Upper lobe of left lung (tissue), 6 donors: ENCODE measurements at regions not wholly inside any gene's neighbourhood (a gene's known extent, or its start where the extent isn't known, plus 50 kb on each side); places are given as distances from the start of the nearest gene placed in this dataset.
"Not testable (repeated sequence)": the region's sequence is repeated elsewhere in the genome, so short reads cannot be mapped to it uniquely, and the experiment has no call there.

Source experiments
- ATAC-seq, 2 donors: fragments of 200-7000 bp; cut with Tn5 transposase; one replicate each; pipeline ENCODE4 v1.9.1; 2022; ENCODE audit warnings: mild to moderate bottlenecking in 2 of 2, moderate library complexity in 2 of 2; ENCODE audit not compliant: low FRiP score in 2 of 2
- DNase-seq, 2 donors: peaks; one replicate each; pipeline ENCODE4 v3.0.0-alpha.2; 2019 to 2020
- H3K27ac ChIP-seq, 4 donors: fragments of 200-600 bp; sonication (generic); one replicate each; pipeline ENCODE4 v1.5.1; 2016 to 2019
- H3K27me3 ChIP-seq, 4 donors: fragments of 200-600 bp; sonication (generic); one replicate each; pipeline ENCODE4 v1.5.1; 2017 to 2019
- H3K36me3 ChIP-seq, 4 donors: fragments of 200-600 bp; sonication (generic); one replicate each; pipeline ENCODE4 v1.5.1; 2016 to 2019
- H3K4me1 ChIP-seq, 4 donors: fragments of 200-600 bp; sonication (generic); one replicate each; pipeline ENCODE4 v1.5.1; 2018 to 2019
- H3K4me3 ChIP-seq, 4 donors: fragments of 200-600 bp; sonication (generic); one replicate each; pipeline ENCODE4 v1.5.1; 2017 to 2019; ENCODE audit warnings: mild to moderate bottlenecking in 2 of 4, moderate library complexity in 1 of 4
- H3K9me3 ChIP-seq, 4 donors: fragments of 200-600 bp; sonication (generic); one replicate each; pipeline ENCODE4 v1.5.1; 2018 to 2019
- EP300 ChIP-seq, 4 donors: sonication (generic); formaldehyde crosslinking; IDR thresholded peaks; one replicate each; pipeline ENCODE4 v1.5.1; 2017; ENCODE audit warnings: antibody characterized with exemption in 4 of 4, control low read depth in 2 of 4
- POLR2A ChIP-seq, 4 donors: fragments of 450-650 bp; IDR thresholded peaks; one replicate each; pipeline ENCODE4 v1.5.1; 2016 to 2017; ENCODE audit warnings: antibody characterized with exemption in 4 of 4, mild to moderate bottlenecking in 2 of 4
- POLR2AphosphoS5 ChIP-seq, 2 donors: sonication (generic); formaldehyde crosslinking; IDR thresholded peaks; one replicate each; pipeline ENCODE4 v1.5.1; 2017; ENCODE audit warnings: antibody characterized with exemption in 2 of 2
- WGBS, 2 donors: methylation state at CpG; one replicate each; pipeline ENCODE4 v1.1.5; 2017 to 2018; 5-methylcytosine and 5-hydroxymethylcytosine counted together
- TF ChIP-seq, protein P1 (sequence below), 6 experiments: fragments of 450-650 bp in 4 of 6; fragments of 200-600 bp in 2 of 6; sonication (generic) in 2 of 6; IDR thresholded peaks; one replicate each; pipeline ENCODE4 v1.5.1; 2016 to 2019; ENCODE audit warnings: antibody characterized with exemption in 6 of 6
- donor health status: DM: no; HTN: no; CAD: no; lungs with moderate emphysema.
- donor health status: DM: no; HTN: yes; CAD: no; lungs with severe emphysema.

DNA sequence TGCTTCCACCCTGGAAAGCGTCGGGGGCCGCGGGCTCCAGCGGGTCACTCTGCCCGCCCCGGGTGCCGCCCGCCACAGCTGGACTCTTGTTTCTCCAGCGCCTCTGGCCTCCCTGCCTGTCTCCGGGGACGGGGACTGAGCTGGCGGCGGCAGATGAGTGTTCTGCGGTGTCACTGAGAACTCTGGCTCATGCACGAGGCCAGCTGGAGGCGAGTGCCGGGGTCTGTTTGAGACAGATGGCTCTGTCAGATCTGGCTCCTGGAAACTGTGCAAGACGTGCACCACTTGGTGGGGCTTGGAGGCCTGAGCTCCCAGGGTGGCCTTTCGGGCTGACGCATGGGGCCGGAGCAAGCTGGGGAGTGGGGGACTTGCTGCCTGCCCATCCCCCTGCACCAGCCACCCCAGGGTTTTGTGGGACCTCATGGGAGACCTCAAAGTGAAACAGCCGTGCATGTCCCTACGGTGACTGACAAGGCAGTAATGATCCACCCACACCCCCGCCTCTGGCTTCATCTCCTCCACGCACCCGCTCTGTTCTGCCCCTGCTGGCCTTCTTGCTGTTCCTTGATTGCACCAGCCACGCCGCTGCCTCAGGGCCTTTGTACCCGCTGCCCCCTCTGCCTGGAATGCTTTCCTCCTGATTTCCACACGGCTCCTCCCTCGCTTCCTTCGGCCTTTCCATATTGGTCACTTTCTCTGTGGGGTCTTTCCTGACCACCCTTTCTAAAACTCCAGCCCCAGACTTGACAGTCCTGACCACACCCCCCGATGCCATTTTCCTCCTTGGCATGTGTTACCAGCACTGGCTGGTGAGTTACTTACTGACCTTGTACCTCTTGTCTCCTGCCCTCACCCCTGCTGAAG lies 174.9 kb upstream of the CIBAR2 start:
- Histone ChIP-seq H3K36me3 (no peaks in the 10 kb centered on the region), H3K4me3 (no peak overlapping the region), H3K27ac (peak overlapping the region; percentile 24 to 68 (median 46)), H3K9me3 (no peaks in the 10 kb centered on the region), H3K4me1 (peaks cover 0 to 12% (median 5%) of the 10 kb centered on the region in 4 donors), H3K27me3 (no peaks in the 10 kb centered on the region)
- no peak for TF ChIP-seq EP300 (IDR thresholded peaks at IDR 0.05)
- peak in 1 of 2 donors; percentile 72 for TF ChIP-seq POLR2AphosphoS5 (IDR thresholded peaks at IDR 0.05)
- DNase-seq (peak; percentile 36 to 88), ATAC-seq (peak; percentile 3 to 21)
- 84 to 87% methylated on average over 14 to 31 of the region's 34 CpGs for whole genome bisulfite sequencing, 2 donors

DNA sequence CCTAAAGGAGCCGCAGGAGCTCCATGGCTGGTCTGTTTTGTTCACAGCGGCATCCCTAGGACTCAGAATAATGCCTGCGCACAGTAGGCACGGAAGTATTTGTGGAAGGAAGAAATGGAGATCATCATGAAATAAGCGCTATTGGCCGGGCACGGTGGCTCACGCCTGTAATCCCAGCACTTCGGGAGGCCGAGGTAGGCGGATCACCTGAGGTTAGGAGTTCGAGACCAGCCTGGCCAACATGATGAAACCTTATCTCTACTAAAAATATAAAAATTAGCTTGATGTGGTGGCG lies 175.5 kb upstream of the CIBAR2 start:
- H3K4me1 ChIP-seq, result peaks cover 0 to 12% (median 5%) of the 10 kb centered on the region in 4 donors
- 95 to 97% methylated on average over 13 of the region's 13 CpGs for WGBS, 2 donors
- H3K4me3 ChIP-seq, H3K27ac ChIP-seq, DNase-seq, H3K27me3 ChIP-seq, ATAC-seq, H3K9me3 ChIP-seq, H3K36me3 ChIP-seq: not testable (repeated sequence)

DNA sequence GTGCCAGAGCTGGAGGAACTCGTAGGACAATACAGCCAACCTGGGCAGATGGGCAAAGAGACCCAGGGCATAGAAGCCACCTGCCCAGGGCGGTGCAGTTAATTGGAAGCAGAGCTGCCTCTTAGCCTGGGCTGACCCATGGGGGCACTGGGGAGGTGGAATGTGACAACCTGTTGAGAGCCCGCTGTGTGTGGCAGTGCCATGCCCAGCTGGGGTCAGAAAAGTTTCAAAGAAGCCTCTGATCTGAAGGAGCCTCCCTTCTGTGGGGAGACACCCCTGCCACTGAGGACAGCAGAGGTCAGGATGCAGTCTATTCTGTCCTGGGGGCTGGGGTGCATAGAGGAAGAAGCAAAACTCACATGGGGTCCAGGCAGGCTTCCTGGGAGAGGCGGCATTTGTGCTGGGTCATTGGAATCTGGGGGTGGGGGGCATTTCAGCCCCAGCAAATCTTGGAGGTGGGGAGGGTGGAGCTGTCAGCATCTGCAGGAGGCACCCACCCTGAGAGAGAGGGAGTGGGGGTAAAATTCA lies 176.1 kb upstream of the CIBAR2 start:
- Histone ChIP-seq H3K36me3 (no peaks in the 10 kb centered on the region), H3K4me3 (no peak overlapping the region), H3K4me1 (peaks cover 0 to 12% (median 5%) of the 10 kb centered on the region in 4 donors), H3K9me3 (no peaks in the 10 kb centered on the region), H3K27ac (peak overlapping the region in 1 of 4 donors; percentile 7), H3K27me3 (no peaks in the 10 kb centered on the region)
- DNase-seq (no peak), ATAC-seq (no peak)
- TF ChIP-seq, protein P1, sequence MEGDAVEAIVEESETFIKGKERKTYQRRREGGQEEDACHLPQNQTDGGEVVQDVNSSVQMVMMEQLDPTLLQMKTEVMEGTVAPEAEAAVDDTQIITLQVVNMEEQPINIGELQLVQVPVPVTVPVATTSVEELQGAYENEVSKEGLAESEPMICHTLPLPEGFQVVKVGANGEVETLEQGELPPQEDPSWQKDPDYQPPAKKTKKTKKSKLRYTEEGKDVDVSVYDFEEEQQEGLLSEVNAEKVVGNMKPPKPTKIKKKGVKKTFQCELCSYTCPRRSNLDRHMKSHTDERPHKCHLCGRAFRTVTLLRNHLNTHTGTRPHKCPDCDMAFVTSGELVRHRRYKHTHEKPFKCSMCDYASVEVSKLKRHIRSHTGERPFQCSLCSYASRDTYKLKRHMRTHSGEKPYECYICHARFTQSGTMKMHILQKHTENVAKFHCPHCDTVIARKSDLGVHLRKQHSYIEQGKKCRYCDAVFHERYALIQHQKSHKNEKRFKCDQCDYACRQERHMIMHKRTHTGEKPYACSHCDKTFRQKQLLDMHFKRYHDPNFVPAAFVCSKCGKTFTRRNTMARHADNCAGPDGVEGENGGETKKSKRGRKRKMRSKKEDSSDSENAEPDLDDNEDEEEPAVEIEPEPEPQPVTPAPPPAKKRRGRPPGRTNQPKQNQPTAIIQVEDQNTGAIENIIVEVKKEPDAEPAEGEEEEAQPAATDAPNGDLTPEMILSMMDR (IDR thresholded peaks at IDR 0.05), result no peak
- TF ChIP-seq POLR2AphosphoS5 (IDR thresholded peaks at IDR 0.05), result no peak
- TF ChIP-seq POLR2A (IDR thresholded peaks at IDR 0.05), result no peak
- TF ChIP-seq EP300 (IDR thresholded peaks at IDR 0.05), result no peak
- 94 to 97% methylated on average over 4 of the region's 4 CpGs for WGBS, 2 donors

DNA sequence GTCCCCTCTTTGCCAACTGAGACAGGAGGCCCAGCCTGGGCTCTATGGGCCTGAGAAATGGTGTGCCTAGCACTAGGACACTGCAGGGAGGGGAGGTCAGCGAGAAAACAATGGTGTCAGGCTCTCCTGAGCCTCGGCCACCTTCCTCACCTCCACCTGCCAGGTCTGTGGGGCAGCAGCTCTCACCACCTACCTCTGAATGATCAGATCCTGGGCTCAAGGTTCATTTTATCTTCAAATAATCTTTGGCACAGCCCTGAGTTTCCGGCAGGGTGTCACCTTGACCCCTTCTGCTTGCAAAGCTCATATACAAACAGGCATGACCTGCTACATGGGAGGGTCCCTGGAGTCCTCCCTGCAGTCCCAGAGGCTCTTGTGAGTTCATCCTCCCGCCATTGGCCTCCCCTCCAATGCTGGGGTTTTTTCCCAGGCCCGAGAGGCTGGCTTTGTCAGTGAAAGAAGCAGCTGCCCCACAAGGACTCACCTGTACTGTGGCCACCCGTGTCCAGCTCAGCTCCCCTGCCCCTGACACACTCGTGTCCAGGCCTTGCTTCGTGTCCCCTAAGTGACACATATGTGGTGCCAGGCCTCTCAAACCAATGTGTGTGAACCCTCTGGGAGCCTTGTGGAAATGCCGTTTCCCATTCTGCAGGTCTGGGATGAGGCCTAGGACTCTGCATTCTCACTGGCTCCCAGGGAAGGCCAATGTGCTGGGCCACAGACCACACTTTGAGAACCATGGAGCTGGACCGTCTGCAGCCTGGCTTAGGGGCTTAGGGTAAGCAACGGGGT lies 176.8 kb upstream of the CIBAR2 start:
- 92 to 93% methylated on average over 10 to 11 of the region's 11 CpGs for WGBS, 2 donors
- H3K27me3 ChIP-seq, result no peaks in the 10 kb centered on the region
- H3K4me1 ChIP-seq, result peaks cover 0 to 12% (median 7%) of the 10 kb centered on the region in 4 donors
- H3K4me3 ChIP-seq, result no peak overlapping the region
- no peaks in the 10 kb centered on the region for H3K9me3 ChIP-seq
- TF ChIP-seq POLR2A (IDR thresholded peaks at IDR 0.05) (no peak), POLR2AphosphoS5 (IDR thresholded peaks at IDR 0.05) (no peak), EP300 (IDR thresholded peaks at IDR 0.05) (no peak)
- TF ChIP-seq, protein P1 (IDR thresholded peaks at IDR 0.05), result no peak
- H3K36me3 ChIP-seq, result no peaks in the 10 kb centered on the region
- no peak for ATAC-seq
- DNase-seq, result no peak
- no peak overlapping the region for H3K27ac ChIP-seq

DNA sequence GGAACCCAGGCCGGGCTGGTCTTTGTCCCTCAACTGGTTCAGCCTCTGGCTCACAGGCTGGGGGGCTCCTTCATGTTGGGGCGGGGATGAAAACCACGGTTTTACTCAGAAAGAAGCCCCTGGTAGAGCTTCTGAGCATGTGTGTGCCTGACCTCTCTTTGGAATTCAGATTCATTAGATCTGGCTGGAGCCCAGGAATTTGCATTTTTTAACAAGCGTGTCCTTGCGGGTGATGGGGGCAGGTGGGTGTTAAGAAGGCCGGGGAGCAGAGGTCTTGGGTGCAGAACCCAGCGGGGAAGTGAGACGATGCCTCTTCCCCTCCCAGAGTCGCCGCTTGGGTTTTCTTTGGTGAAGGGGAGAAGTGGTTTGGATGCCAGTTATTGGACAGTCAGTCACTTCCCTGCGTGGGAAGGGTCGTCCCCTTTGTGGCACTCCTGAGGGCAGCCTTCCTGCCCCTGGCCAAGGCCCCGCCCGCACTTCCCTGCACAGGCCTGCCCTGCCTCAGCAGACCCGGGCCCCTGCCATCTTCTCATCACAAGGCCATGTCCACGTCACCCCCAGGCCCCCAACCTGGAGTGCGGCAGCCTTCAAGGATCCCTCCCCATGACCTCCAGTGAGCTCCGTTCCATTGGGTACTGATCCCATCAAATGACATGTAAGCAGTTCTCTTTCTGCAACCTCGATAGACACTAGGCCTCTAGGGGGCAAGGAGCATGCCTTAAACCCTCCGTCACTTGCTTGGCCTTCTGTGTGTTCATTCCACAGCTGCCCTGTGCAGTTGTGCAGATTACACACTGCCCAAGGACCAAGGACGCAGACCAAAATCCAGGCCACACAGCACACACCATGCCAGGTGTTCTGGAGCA lies 177.7 kb upstream of the CIBAR2 start:
- TF ChIP-seq POLR2AphosphoS5 (IDR thresholded peaks at IDR 0.05) (no peak), EP300 (IDR thresholded peaks at IDR 0.05) (no peak), POLR2A (IDR thresholded peaks at IDR 0.05) (no peak)
- TF ChIP-seq, protein P1 (IDR thresholded peaks at IDR 0.05), result no peak
- H3K4me1 ChIP-seq, result peaks cover 0 to 12% (median 7%) of the 10 kb centered on the region in 4 donors
- H3K36me3 ChIP-seq, result no peaks in the 10 kb centered on the region
- H3K9me3 ChIP-seq, result no peaks in the 10 kb centered on the region
- H3K27ac ChIP-seq, result no peak overlapping the region
- no peaks in the 10 kb centered on the region for H3K27me3 ChIP-seq
- DNase-seq (no peak), ATAC-seq (no peak)
- H3K4me3 ChIP-seq, result no peak overlapping the region
- 74 to 84% methylated on average over 16 to 20 of the region's 21 CpGs for WGBS, 2 donors
